ENCODE measurements at regions not wholly inside any gene's neighbourhood (a gene's known extent, or its start where the extent isn't known, plus 50 kb on each side); places are given as distances from the start of the nearest gene placed in this dataset.
A peak's percentile ranks its signal among the peaks of the same experiment; 100 is the strongest.
"Not testable (repeated sequence)": the region's sequence is repeated elsewhere in the genome, so short reads cannot be mapped to it uniquely, and the experiment has no call there.

DNA sequence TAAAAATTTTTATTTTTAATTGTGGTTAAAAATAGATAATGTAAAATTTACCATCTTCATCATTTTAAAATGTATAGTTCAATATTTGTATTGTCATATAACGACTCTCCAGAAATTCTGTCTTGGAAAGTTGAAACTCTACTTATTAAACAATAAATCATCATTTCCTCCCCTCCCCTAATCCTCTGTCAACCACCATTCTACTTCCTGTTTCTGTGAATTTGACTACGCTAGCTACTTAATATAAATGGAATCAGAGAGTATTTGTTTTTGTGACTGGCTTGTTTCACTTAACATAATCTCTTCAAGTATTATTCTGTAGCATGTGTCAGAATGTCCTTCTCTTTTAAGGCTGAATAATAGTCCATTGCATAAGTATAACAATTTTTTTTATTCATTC lies 729.0 kb upstream of the AADAT start:
- no peak for DNase-seq (ENCODE audit: low read depth)

DNA sequence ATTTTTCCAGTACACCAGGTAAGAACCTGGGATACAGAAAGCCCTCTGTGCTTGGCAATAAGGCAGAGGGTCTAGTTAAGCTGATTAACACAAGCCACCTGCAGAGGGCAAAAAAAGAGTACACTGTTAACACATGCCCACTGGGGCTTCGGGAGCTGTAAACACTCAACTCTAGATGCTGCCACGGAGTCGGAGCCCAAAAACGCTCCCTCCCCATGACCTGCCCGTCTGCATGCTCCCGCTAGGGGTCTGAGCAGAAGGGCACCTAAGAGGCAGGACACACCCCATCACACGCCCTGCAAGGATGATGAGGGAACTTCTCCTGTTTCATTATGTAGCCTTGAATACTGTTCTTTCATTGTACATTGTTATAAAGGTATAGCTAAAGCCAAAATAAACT lies 715.6 kb upstream of the AADAT start:
- DNase-seq (ENCODE audit: low read depth): no peak

DNA sequence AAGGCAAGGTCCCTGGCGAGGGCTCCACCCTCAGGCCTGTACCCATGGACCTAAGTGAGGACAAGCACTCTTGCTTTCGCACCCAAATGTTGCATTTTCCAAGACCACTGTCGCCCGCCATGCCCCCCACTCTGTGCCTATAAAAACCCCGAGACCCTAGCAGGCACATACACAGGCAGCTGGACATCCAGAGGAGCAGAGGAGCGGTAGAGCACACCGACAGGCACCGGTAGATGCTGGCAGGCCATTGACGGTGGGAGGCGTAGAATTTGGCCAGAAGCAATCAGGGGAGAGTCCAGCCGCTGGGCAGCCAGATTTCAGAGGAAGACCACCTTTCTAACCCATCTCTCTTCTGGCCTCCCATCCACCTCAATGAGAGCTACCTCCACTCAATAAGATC lies 715.2 kb upstream of the AADAT start:
- DNase-seq (ENCODE audit: low read depth): no peak

DNA sequence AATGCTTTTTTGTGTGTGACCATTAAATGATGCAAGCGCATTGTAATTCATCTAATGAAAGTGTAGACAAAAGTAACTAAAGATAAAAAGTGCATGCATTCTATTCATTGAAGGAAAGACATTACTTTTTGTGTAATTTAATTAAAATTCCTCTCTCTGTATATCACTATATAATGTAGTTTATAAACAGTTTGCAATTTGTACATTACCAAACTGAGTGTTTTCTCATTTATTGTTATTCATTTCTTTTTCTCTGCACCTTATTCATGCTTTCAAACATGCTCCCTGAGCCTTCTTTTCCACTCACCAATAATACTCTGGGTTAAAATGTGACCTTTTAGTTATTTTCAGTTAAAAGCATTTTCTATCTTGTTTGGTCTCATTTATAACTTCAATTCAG lies 713.7 kb upstream of the AADAT start:
- DNase-seq (ENCODE audit: low read depth): no peak

DNA sequence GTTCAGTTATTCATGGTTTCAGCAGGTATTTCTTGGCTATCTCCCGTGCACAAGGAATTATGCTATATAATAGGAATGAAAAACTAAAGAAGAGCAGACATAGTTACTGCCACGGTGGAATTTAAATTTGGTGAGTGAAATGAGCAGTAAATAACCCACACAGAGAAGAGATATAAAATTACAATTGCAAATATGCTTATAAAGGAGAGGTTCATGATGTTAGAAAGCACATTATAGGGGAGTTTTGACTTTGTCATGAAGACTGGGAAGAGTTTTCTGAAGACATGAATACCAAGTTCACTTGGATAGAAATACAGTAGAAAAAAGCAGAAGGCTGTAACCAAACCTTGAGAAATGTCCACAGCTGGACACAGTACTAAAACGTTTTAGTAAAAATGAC lies 712.0 kb upstream of the AADAT start:
- no peak for DNase-seq (ENCODE audit: low read depth)

DNA sequence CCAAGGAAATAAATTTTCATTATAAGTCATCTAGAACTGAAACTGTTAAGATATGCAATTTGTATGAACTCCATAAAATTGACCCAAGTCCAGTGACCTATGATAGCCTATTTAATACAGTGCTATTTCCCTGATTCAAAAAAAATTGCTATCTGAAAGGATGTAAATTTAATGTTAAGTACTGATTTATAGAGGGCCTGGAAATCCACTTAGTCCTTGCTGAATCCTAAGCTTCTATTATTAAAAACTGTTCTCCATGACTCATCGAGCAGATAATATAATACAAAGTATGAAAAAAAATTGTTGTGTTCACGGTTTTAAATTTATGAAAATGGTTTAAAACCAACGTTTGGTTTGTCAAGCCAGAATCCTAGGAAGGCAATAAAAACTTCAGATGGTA lies 704.8 kb upstream of the AADAT start:
- DNase-seq (ENCODE audit: low read depth): no peak

DNA sequence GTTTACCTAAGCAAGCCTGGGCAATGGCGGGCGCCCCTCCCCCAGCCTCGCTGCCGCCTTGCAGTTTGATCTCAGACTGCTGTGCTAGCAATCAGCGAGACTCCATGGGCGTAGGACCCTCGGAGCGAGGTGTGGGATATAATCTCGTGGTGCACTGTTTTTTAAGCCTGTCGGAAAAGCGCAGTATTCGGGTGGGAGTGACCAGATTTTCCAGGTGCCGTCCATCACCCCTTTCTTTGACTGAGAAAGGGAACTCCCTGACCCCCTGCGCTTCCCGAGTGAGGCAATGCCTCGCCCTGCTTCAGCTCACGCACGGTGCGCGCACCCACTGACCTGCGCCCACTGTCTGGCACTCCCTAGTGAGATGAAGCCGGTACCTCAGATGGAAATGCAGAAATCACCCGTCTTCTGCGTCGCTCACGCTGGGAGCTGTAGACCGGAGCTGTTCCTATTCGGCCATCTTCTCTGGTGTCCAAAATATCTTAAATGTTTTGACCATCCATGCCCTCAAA lies 698.8 kb upstream of the AADAT start:
- not testable (repeated sequence) for DNase-seq (ENCODE audit: low read depth)

DNA sequence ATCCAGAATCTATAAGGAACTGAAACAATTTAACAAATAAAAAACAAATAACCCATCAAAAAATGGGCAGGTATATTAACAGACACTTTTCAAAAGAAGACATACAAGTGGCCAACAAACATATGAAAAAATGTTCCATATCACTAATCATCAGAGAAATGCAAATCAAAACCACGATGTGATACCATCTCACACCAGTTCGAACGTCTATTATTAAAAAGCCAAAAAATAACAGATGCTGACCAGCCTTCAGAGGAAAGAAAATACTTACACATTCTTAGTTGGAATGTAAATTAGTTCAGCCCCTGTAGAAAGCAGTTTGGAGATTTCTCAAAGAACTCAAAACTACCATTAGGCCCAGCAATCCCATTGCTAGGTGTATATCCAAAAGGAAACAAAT lies 687.9 kb upstream of the AADAT start:
- DNase-seq (ENCODE audit: low read depth): no peak

DNA sequence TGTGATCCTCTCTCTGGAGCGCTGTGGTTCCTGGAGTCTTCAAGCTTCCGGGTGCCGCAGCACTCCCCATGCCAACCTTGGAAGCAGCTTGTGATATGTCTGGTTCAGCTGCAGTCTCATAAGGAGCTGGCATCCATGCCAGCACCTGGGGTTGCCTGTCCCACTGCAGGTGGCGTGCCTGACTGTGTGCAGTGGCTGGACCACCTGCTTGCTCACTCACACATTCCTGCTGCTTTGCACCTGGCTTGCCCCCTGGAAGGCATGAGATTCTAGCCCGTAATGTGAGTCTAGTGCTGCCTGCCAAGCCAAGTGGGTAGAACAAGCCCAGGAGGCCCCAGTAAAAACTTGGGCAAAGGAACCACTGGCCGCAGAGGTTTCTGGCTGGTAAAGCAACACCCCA lies 687.2 kb upstream of the AADAT start:
- no peak for DNase-seq (ENCODE audit: low read depth)

DNA sequence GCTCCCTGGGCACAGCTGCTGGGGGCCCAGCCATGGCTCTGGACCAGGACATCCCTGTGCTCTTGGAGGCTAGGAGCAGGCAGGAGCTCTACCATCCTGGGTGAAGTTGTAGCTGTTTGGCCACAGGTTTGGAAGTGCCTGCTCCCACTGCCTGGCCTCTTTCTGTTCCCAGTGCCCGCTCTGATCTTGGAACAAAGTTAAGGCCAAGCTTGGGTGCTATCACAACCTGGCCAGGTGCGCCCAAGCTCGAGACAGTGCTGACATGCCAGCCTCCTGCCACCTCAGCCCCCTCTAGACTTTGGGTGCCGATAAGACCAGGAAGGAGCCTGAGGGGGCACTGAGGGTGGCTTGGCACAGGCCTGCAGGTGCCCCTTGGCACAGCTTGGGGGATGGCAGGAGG lies 686.1 kb upstream of the AADAT start:
- DNase-seq (ENCODE audit: low read depth): no peak

DNA sequence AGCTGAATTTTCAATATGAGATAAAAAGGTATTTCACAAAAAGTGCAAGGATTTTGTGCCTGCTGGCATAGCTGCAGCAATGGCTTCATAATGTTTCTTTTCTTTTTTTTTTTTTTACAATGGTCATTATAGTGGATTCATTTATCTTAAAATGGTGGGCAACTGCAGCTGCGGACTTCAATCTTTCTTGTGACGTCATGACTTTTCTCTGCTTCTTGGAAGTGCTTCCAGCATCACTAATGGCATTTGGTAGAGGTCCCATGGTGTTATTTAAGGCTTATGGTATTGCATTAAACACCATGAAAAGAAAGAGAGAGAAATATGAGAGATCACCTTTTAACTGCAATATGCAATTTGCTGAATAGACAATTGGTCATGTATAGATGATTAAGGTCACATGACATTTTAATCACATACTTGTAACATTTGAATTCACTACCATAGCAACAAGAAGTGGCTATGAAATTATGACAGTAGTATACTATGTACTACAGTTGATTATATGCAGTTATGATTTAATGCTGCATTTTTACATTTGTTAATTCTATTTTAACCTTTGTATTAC lies 684.0 kb upstream of the AADAT start:
- no peak for DNase-seq (ENCODE audit: low read depth)

DNA sequence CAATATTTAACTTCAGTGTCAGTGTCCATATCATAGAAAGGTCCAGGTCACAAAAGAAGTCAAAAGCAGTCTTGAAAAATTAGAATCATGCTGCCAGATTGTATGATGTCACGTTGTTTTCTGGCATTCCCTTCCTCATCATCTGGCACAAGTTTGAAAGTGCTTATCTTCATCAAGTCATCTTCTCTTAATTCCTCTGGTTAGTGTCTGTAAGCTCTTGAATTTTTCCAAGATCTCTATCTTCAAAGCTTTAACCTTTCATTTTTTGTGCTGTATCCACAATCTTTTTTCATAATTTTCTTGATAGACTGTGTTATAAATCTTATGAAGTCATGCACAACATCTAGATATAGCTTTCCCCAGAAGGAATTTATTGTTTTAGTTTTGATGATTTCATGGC lies 682.7 kb upstream of the AADAT start:
- no peak for DNase-seq (ENCODE audit: low read depth)

DNA sequence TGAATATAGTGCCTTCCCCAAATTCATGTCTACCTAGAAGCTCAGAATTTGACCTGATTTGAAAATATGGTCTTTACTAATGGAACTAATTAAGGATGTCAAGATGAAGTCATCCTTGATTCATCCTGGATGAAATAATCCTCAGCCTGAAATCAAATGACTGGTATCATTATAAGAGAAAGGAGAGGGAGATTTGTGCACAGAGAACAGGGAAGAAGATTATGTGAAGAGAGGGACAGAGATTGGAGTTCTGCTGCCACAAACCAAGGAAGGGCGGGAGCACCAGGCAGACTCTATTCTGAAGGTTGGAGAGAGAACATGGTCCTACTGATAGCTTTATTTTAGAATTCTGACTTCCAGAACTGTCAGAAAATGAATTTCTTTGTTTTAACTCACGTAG lies 680.9 kb upstream of the AADAT start:
- no peak for DNase-seq (ENCODE audit: low read depth)

DNA sequence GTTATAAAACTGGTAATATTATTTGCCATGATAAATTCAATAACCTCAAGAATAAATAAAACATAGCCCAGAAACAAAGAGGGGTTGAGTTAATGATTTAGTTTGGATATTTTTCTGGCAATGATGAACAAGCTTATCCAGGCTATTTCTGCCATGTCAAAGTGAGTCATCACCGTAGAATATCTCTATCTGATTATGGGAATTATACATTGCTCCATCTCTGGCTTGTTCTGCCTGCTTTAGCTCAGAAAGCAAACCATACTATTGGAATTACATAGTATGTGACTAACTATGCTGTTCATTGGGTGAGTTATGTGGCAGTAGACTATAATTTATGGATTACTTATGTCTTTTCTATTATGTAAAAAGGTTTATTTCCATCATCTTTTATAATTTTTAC lies 680.1 kb upstream of the AADAT start:
- no peak for DNase-seq (ENCODE audit: low read depth)

DNA sequence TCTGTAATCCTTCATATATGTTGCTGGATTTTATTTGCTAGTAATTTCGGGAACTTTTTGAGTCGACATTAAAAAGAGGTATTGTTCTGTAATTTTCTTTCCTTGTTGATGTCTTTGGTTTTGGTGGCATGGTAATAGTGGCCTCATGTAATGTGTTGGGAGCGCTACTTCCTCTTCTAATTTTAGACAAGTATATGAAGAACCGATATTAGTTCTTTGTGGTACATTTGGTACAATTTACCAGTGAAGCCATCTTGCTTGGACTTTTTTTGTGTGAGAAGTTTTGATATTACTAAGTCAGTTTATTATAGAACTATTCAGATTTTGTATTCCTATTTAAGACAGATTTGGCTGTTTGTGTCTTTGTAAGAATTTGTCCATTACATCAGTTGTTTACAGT lies 669.2 kb upstream of the AADAT start:
- DNase-seq (ENCODE audit: low read depth): no peak

DNA sequence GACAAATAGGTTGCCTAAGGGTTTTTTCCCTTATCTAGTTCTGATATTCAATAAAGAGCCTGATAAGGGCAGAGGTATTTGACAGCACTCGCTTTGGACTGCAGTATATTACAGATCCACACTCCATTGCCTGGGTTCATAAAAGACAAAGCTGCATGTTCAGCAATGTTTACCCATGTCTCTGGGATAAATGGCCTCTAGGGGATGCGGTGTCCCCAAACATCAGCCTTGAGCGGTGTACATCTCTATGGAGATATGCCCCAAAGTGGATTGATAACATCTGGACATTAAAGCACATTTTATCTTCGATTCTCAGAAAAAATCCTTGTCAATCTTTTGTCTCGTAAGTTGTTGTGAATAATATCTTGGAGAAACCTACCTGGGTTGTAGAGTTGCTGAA lies 660.8 kb upstream of the AADAT start:
- no peak for DNase-seq (ENCODE audit: low read depth)

DNA sequence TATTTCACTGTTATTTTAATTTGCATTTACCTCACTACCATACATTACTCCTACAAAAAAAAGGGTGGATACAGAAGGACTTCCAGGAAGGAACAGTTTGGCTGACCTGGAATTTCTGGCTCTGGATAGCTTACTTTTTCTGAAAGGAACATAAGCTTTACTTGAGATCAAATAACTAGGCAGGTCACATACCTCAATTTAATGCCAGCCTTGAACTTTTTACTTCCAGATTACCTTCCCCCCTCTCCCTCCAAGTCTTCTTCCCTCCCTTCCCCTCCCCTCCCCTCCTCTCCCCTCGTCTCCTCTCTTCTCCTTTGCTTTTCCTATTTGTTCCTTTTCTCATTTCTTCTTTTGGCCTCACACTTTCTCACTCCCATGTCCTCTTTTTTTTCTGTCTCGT lies 659.2 kb upstream of the AADAT start:
- no peak for DNase-seq (ENCODE audit: low read depth)

DNA sequence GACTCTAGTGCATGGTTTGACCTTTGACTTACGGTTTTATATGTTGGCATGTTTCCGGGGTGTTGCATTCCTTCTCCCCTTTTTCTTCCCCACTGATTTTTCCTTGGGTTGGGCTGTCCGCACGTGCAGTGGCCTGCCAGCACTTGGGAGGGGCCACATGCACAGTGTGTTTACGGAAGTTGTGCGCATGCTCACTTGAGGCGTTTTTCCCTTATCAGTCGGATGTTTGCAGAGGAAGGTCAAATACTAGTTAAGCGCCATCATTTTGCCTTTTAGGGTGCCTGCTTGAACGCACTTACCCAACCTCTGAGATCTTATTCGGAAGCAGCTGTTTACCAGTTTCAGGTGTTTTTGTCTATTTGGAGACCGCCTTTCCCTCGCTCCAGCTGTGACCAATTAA lies 653.9 kb upstream of the AADAT start:
- DNase-seq (ENCODE audit: low read depth): no peak

DNA sequence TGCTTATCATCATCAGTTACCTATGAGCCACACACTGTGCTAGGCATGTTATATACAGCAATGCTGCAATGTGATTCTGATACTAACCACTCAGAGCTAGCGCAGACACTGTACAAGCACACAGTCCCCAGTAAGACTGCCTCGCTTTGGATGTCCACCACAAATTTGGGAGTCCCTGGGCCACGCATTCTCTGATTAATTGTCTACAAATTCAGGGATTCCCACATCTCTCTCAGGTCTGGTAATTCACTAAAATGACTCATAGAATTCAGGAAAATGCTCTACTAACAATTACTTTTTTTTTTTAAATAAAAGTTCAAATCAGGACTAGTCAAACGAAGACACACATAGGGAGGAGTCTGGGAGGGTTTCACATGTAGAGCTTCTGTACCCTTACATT lies 652.1 kb upstream of the AADAT start:
- peak; percentile 10 for DNase-seq (ENCODE audit: low read depth)

DNA sequence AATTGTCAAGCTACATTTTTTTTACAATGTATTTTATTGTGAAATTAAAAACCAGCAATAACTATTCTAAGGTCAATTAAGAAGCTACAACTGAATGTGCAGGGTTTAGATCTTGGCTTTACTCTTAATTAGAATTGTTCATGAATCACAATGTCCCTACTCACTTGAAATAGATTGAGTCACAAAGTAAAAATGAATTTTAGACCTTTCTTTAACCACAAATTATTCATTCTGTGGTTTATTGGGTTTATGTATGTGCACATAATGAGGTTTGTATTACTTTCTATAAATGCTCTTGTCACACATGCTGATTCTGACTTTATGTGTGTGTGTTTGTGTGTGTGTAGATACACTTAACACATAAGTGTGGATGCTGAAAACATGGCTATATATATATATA lies 647.0 kb upstream of the AADAT start:
- peak; percentile 24 for DNase-seq (ENCODE audit: low read depth)

DNA sequence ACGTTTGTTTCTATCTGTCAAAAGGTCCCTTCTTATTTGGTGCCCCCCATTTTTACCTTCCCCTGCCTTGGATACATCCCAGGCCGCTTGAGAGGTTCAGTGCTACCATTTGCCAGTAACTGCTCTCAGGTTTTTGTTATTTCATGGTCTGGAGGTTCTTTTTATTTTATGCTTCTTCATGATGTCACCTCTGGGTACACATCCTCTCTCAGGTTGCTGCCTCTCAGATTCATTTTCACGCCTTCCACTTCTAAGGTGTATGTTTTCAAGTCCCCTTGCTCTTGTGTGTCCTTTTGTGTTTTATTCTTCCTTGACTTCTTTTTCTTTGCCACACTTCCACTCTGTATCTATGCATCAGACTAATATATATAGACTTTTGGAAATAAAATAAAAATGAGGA lies 640.1 kb upstream of the AADAT start:
- no peak for DNase-seq (ENCODE audit: low read depth)

DNA sequence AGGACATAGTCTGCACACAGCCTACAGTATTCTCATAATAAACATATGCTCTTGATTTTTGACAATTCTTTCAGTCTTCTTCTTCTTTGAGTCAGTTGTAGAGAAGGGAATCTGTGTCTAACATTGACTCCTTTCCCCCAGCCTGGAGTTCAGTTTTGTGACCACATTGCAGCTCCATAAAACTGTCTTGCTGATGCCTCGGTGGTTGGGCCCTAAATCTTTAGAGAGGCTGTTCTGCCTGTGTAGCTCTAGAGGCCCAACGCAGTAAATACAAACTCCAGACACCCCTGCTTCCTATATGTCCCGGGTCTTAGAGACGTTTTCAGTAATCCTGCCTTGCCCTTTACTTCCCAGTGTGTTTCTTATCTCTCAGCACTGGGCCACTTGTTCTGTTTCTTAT lies 639.5 kb upstream of the AADAT start:
- no peak for DNase-seq (ENCODE audit: low read depth)

DNA sequence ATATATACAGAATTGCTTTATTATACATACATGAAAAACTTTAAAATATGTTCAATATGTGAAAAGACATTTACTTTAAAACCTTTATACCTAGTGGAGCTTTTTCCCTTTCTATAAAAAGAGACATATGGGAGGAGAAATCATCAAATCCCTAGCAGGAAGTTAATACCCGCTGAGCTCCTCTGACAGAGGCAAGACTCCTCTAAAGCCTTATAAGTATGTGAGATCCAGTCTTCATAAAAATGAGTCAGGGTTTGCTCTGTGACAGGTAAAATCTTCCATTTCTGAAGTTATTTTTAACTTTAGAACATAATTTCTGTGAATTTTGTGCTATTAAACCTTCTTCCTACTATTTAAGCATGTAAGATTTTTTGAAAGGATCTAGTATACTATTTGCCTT lies 634.4 kb upstream of the AADAT start:
- DNase-seq (ENCODE audit: low read depth): no peak

DNA sequence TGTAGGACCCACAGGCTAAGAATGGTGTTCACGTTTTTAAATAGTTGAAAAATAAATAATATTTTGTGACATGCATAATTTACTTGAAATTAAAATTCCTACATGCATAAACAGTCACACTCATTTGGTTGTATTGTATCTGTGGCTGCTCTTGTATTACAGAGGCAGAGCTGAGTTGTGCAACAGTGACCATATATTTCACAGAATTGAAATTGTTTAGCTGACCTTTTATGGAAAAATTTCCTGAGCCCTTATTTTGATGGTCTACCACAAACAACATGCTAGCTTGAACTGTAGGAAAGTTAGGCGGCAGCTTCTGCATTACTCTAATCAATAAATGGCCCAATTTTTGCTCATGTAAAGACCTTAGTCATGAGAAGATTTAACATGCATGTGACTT lies 633.4 kb upstream of the AADAT start:
- DNase-seq (ENCODE audit: low read depth): no peak
